ENCODE measurements at regions not wholly inside any gene's neighbourhood (a gene's known extent, or its start where the extent isn't known, plus 50 kb on each side); places are given as distances from the start of the nearest gene placed in this dataset.

DNA sequence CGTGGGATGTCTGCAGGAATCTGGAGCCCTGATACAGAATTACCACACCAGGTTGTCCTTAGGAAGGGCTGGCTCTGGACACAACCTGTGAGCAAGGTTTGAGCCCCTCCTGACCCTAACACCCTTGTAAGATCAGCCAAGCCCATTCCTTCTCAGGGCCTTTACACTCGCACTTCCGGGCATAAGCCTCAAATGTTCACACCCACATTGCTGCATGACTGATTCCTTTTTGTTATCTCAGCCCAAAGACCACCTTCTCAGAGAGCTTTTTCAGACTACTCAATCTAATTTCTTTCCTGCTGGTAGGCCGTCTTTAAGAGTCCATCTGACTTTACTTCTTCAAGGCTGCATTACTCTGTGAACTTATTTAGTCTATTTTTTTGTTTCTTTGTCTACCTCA, 464.0 kb upstream of the SPRED2 start:
- TF ChIP-seq, protein P1, sequence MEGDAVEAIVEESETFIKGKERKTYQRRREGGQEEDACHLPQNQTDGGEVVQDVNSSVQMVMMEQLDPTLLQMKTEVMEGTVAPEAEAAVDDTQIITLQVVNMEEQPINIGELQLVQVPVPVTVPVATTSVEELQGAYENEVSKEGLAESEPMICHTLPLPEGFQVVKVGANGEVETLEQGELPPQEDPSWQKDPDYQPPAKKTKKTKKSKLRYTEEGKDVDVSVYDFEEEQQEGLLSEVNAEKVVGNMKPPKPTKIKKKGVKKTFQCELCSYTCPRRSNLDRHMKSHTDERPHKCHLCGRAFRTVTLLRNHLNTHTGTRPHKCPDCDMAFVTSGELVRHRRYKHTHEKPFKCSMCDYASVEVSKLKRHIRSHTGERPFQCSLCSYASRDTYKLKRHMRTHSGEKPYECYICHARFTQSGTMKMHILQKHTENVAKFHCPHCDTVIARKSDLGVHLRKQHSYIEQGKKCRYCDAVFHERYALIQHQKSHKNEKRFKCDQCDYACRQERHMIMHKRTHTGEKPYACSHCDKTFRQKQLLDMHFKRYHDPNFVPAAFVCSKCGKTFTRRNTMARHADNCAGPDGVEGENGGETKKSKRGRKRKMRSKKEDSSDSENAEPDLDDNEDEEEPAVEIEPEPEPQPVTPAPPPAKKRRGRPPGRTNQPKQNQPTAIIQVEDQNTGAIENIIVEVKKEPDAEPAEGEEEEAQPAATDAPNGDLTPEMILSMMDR (IDR thresholded peaks at IDR 0.05), result no peak
- TF ChIP-seq POLR2AphosphoS5 (IDR thresholded peaks at IDR 0.05) (no peak), POLR2A (IDR thresholded peaks at IDR 0.05) (no peak)

Data from suprapubic skin (tissue), 4 donors.